Activated naive CD4-positive, alpha-beta T cell treated with anti-CD3 and anti-CD28 coated beads, Interleukin-2, amount 50 U/mL, for 24 hours (primary cell): ENCODE measurements at regions not wholly inside any gene's neighbourhood (a gene's known extent, or its start where the extent isn't known, plus 50 kb on each side); places are given as distances from the start of the nearest gene placed in this dataset.

Experiments
- H3K27ac Mint-ChIP-seq: one replicate; pipeline ENCODE4 v1.8.0; 2021; ENCODE audit warnings: mild to moderate bottlenecking, mixed read lengths
- H3K27me3 Mint-ChIP-seq: one replicate; pipeline ENCODE4 v1.8.0; 2021; ENCODE audit warnings: mixed read lengths
- H3K36me3 Mint-ChIP-seq: one replicate; pipeline ENCODE4 v1.8.0; 2021; ENCODE audit warnings: mixed read lengths
- H3K4me1 Mint-ChIP-seq: one replicate; pipeline ENCODE4 v1.8.0; 2021; ENCODE audit warnings: mixed read lengths
- H3K4me3 Mint-ChIP-seq: one replicate; pipeline ENCODE4 v1.8.0; 2021; ENCODE audit warnings: mild to moderate bottlenecking, mixed read lengths
- H3K9me3 Mint-ChIP-seq: one replicate; pipeline ENCODE4 v1.8.0; 2021; ENCODE audit warnings: mixed read lengths

DNA sequence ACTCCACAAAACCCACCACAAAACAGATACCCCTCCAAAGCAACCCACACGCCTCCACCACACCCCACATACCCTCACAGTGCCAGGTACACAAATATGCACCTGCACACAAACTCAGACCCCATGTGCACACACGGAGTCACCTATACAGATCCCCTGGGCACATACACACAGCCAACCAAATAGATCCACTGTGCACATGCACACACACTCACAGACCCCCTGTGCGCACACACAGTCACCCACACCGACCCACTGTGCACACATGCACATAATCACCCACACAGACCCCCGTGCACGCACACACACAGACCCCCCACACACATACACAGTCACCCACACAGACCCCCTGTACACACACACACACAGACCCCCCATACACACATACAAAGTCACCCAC lies 107.8 kb downstream of the HSPH1 start:
- Mint-ChIP-seq H3K27me3 (no peaks in the 10 kb centered on the region), H3K36me3 (no peaks in the 10 kb centered on the region), H3K27ac (no peak overlapping the region), H3K4me1 (no peaks in the 10 kb centered on the region), H3K9me3 (no peaks in the 10 kb centered on the region), H3K4me3 (no peak overlapping the region)

DNA sequence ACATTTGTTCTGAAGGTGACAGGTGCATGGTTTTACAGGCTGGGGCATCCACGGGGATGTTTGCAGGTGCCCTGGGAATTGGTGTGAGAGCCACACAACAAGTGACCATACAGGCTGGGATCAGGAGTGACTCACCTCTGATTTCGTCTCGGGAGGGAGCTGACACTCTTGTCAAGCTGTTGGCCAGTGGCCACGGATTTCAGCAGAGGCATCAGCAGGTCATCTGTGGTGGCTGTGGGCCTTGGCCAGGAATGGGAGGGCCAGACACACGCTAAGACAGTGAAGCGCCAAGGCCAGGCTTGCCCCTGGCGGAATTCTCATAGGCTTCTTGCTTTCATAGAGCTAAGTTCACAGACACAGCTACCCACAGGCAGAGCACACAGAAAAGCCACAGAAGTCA lies 108.6 kb downstream of the HSPH1 start:
- no peak overlapping the region for H3K4me3 Mint-ChIP-seq
- no peak overlapping the region for H3K27ac Mint-ChIP-seq
- H3K27me3 Mint-ChIP-seq = no peaks in the 10 kb centered on the region
- no peaks in the 10 kb centered on the region for H3K4me1 Mint-ChIP-seq
- H3K36me3 Mint-ChIP-seq = no peaks in the 10 kb centered on the region
- H3K9me3 Mint-ChIP-seq = no peaks in the 10 kb centered on the region

DNA sequence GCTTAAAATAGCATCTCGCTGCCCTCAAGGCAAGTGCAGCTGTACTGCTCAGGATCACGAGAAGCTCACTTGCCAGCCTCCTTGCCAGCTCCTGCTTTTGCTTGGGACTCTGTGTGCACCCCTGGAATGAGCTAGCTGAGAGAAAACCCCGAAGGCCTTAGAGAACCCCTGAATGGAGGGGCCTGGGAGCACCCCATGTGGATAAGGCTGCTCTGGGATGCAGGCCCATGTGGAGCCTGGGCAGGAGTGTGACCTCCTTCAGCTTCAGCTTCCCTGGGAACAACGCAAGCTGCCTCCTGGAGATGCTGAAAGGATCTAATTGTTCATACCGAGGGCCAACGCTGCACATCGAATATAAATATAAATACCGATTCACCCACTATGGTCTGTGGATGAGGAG lies 109.2 kb downstream of the HSPH1 start:
- Mint-ChIP-seq H3K4me3 (no peak overlapping the region), H3K36me3 (no peaks in the 10 kb centered on the region), H3K27ac (no peak overlapping the region), H3K9me3 (no peaks in the 10 kb centered on the region), H3K4me1 (no peaks in the 10 kb centered on the region), H3K27me3 (no peaks in the 10 kb centered on the region)

DNA sequence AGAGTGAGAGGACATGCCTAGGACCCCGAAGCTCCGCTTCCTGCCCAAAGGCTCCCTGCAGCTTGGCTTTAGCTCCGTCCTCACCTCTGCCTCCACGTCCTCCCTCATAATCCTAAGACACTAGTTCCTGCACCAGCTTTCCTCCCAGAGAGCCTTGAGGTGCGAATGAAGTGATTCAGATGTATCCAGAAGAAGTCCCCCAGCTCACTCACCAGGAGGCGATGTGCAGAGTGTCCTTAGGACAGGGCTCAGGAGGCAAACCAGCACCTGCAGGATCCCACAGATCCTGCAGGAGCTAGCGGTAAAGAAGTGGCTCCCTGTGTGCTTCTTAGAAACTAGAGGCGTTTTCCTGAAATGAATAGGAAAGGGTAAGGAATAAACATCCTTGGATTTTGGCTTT lies 109.7 kb downstream of the HSPH1 start:
- no peaks in the 10 kb centered on the region for H3K36me3 Mint-ChIP-seq
- H3K4me3 Mint-ChIP-seq = no peak overlapping the region
- H3K27me3 Mint-ChIP-seq = no peaks in the 10 kb centered on the region
- H3K27ac Mint-ChIP-seq = no peak overlapping the region
- no peaks in the 10 kb centered on the region for H3K9me3 Mint-ChIP-seq
- no peaks in the 10 kb centered on the region for H3K4me1 Mint-ChIP-seq

DNA sequence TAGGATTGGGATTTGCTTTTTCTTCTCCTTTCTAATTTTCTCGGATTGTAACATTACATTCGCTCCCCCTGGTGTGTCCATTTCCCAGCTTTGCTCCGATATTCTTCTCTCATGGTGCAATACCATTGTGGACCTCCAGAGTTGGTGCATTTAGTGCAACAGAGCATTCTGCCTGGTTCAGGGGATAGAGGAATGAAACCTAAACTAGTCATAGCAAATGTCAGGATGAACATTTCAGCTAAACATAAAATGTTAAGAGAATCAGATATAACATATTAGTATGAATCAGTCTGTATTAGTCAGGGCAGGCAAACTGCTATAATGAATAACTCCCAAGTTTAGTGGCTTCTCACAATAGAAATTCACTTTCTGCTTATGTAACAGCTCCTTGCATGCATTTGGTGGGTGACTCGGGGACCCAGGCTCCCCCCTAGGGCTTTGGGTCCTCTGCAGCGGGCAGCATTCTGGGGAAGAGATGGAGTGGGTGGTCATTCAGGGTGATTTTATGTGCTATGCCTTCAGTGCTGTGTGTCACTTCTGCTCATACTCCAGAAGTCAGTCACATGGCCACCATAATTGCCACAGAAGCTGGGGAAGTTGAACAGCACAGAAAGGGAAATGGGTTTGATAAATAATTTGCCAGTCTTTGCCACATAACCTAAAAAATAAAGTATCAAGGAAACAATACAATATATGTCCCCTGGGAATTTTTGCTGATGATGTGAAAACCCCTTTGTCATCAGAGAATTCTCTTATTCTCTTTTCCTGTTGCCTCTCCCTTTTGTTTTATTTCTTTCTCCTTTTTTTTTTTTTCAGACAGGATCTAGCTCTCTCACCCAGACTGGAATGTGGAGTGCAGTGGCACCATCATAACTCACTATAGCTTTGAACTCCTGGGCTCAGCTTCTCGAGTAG lies 111.0 kb downstream of the HSPH1 start:
- Mint-ChIP-seq H3K27ac (no peak overlapping the region), H3K27me3 (no peaks in the 10 kb centered on the region), H3K4me1 (peaks cover 7% of the 10 kb centered on the region), H3K36me3 (no peaks in the 10 kb centered on the region), H3K4me3 (no peak overlapping the region), H3K9me3 (no peaks in the 10 kb centered on the region)

DNA sequence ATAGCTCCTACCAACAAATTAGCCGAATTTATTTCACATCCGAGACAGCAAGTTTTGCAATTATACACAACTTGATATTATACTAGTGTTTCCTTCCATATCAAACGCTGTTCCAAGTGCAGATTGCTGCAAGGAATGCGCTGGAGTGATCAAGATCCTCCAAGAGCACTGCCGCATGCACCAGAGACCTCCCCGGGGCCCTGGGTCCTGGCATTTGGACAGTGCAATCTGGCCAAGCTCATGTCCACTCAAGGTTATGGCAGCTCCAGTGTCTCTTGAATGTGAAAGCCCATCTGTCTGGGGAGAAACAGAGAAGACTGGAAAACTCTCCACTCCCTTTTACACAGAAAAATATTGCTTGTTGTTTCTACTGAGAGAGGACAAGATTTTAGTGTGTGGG lies 111.9 kb downstream of the HSPH1 start:
- H3K4me3 Mint-ChIP-seq = no peak overlapping the region
- no peak overlapping the region for H3K27ac Mint-ChIP-seq
- H3K4me1 Mint-ChIP-seq = peaks cover 16% of the 10 kb centered on the region
- H3K9me3 Mint-ChIP-seq = no peaks in the 10 kb centered on the region
- no peaks in the 10 kb centered on the region for H3K27me3 Mint-ChIP-seq
- H3K36me3 Mint-ChIP-seq = no peaks in the 10 kb centered on the region

DNA sequence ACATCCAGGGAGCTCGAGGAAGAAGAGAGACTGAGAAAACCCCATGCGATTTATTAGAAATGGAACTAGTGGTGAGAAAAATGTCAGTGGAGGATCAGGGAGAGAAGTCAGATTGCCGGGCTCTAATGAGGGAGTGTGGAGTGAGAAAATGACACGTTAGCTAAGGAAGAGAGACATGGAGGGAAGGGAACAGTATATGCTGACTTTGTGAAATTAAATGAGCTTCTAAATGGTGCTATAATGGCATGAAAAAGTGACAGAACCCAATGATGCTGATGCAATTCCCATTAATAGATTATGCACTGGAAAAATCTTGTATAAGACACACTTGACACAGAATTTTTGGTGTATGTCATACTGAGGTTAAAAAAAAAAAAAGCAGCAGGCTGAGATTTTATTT lies 112.6 kb downstream of the HSPH1 start:
- Mint-ChIP-seq H3K4me1 (peaks cover 24% of the 10 kb centered on the region), H3K9me3 (no peaks in the 10 kb centered on the region), H3K4me3 (no peak overlapping the region), H3K27ac (no peak overlapping the region), H3K27me3 (no peaks in the 10 kb centered on the region), H3K36me3 (no peaks in the 10 kb centered on the region)

DNA sequence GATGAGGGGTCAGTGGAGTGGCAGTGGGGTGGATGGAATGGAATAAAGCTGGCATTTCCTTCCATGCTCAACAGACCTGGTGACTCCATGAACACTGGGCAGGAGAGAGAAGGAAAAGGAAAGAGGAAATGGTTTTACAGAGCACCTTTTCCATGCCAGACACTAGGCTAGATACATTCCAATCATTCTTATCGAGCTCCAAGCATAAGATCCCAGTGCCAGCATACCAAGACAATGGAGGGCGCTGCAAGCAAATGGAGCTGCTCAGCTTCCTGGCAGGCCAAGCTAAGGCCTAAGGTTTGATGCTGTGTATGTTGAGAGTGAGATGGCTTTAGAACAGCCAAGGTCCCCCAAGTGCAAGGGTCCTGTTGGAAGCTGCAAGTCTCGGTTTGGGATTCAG lies 113.2 kb downstream of the HSPH1 start:
- H3K27ac Mint-ChIP-seq = no peak overlapping the region
- no peaks in the 10 kb centered on the region for H3K36me3 Mint-ChIP-seq
- no peak overlapping the region for H3K4me3 Mint-ChIP-seq
- no peaks in the 10 kb centered on the region for H3K9me3 Mint-ChIP-seq
- H3K4me1 Mint-ChIP-seq = peaks cover 24% of the 10 kb centered on the region
- H3K27me3 Mint-ChIP-seq = no peaks in the 10 kb centered on the region

DNA sequence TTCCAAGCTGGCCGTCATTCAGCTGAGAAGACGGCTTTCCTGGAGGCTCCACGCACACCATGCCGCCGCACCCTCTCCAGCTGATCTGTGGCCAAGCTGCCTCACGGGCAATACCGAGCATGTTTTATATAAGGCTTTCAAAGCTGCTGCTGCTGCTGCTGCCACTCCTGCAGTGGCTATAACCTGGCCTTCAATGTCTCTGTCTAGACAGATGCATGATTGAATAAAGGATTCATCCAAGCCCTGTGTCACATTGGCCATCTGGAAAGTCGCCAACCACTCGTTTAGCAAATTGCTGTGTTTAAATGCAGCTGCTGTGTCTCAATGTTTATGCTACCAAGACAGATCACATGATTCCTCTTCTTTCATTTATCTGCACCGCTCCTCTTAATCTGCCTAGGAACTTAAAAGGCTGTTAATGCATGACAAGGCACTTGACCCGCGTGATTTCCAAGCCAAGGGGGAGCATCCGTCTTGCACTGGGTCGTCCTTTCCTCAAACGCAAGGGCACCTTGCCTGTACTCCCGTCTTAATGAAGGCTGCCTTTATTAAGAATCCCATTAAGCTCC lies 114.3 kb downstream of the TEX26 start:
- no peaks in the 10 kb centered on the region for H3K9me3 Mint-ChIP-seq
- no peaks in the 10 kb centered on the region for H3K27me3 Mint-ChIP-seq
- H3K4me3 Mint-ChIP-seq = no peak overlapping the region
- H3K4me1 Mint-ChIP-seq = peaks cover 32% of the 10 kb centered on the region
- H3K36me3 Mint-ChIP-seq = no peaks in the 10 kb centered on the region
- H3K27ac Mint-ChIP-seq = no peak overlapping the region

DNA sequence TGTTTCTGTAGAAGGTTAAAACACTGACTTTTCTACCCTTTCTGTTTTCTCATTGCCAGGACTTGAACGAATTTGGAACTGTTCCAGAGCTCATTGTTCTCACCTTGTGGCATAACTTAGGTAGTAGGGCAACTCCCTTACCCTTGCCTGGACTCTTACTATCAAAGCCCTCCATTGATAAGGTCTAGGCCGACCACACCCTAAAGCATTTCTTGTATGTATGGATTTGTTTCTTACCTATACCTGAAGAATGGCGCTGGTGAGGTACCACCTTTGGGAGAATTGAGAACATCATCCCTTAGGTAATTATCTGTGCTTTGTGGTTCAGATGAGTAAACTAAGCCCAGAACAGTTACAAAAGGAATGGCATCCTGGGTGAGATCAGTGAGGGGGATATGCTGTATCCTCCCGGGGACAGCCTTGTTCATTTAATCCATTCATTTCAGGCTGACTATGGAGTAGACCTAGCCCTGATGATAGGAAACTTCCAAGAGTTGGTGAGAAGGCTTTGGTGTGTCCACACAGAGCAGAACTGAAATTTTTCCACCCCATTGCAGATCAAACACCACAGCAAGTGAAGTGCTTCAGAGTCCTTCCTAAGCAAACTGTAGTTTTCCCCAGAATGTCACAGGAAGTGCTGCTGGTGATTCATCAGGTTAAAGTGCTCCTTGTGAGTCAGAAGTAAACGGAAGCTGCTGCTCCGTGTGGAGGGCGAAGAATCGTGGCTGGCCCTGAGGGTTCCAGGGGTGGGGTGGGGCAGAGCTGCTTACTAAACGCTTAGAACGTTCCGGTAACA lies 113.0 kb downstream of the TEX26 start:
- H3K27ac Mint-ChIP-seq = peak overlapping the region; percentile 90
- peak overlapping the region; percentile 75 for H3K4me3 Mint-ChIP-seq
- H3K36me3 Mint-ChIP-seq = no peaks in the 10 kb centered on the region
- H3K27me3 Mint-ChIP-seq = no peaks in the 10 kb centered on the region
- no peaks in the 10 kb centered on the region for H3K9me3 Mint-ChIP-seq
- peaks cover 32% of the 10 kb centered on the region for H3K4me1 Mint-ChIP-seq

DNA sequence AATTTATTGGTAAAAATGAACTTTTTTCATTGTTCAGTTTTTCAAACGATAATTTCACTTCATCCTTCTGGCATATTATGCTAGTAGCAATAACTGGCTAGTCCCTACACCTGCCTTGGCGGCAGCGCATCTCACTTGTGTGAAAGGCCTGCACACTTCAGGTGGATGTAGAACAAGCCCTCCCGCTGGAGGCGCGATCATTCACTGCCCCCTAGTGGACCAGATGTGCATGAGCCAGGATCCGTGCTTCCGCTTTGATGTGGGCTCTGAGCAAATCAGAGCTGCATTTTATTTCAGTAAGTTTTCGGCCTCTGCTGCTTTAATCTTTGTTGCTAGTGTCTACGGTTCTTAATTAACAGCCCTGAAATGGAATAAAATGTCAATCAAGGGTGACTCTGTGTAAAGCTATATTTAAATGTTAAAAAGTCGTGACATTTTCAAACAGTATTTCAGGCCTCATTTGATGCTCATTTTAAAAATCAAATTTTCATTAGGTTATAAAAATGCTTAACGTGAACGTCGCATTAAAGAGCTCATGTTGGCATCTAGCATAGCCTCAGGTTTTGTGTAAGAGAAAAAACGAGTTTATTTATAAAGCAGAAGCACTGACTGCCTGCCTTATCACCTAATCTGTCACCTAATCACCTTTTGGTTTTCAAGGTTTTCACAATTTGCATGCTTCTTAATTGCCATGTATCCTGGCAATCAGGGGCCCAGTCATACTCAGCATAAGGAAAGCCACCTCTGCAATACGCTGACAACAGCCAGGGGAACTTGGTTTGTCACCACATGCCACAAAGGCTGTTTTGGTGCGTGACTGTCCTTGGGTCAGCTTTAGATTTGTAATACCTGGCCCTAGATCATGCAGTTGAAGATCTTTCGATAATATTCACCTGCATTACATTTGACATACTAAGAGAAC lies 112.2 kb downstream of the TEX26 start:
- H3K4me1 Mint-ChIP-seq = peaks cover 40% of the 10 kb centered on the region

DNA sequence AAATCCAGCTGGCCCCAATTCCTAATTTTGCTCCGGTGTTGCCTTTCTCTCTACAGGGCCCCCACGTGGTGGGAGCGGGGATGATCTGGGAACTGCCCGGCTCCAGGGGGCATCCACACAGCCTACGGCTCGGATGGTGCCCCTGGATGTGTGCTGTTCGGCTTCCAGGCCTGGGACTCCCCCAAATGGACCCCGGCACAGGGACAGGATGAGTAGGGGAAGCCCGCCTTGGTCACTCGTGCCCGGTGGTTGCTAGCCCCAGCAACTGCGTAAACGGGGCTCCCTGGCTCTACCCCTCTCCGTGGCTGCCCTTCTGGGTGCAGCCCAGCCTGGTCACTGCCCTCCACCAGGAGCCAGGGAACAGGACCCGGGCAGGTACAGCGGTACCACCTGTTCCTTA lies 111.5 kb downstream of the TEX26 start:
- Mint-ChIP-seq H3K9me3 (no peaks in the 10 kb centered on the region), H3K27ac (no peak overlapping the region), H3K36me3 (no peaks in the 10 kb centered on the region), H3K4me3 (no peak overlapping the region), H3K27me3 (no peaks in the 10 kb centered on the region), H3K4me1 (peaks cover 47% of the 10 kb centered on the region)

More for the DNA sequence above, 112.2 kb downstream of the TEX26 start:
- H3K9me3 Mint-ChIP-seq = no peaks in the 10 kb centered on the region
- H3K27me3 Mint-ChIP-seq = no peaks in the 10 kb centered on the region
- peak overlapping the region; percentile 43 for H3K4me3 Mint-ChIP-seq
- H3K36me3 Mint-ChIP-seq = no peaks in the 10 kb centered on the region
- peak overlapping the region; percentile 90 for H3K27ac Mint-ChIP-seq

DNA sequence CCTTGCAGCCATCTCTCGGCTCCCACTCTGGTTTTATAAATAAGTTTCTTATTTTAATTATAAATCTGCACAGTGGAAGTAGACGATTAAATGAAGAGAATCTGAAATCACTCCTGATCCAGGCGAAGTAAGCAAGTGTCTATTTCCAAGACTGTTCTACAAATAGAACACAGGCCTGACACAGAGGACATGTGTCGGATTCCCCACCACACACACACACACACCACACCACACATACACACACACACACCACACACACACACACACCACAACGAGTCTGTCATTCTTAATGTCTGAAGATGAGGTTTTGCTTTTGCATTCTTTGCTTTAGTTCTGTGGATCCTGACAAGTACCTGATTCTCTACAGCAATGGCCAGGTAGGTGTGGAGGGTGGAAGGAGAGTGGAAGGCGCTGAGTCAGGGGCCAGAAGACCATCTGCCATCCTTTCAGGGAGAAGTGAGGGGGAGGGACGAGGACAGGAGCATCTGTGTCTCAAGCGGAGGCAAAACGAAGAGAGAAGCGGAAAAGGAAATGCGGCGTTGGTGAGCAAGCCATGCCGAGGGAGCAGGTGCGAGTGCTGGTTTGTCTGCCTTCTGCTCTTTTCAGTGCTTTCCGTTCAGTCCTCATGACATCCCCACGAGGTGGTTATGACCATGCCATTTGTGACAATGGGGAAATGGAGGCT lies 110.2 kb downstream of the TEX26 start:
- H3K9me3 Mint-ChIP-seq = no peaks in the 10 kb centered on the region
- no peaks in the 10 kb centered on the region for H3K36me3 Mint-ChIP-seq
- H3K27ac Mint-ChIP-seq = peak overlapping the region; percentile 44
- H3K27me3 Mint-ChIP-seq = no peaks in the 10 kb centered on the region
- peaks cover 57% of the 10 kb centered on the region for H3K4me1 Mint-ChIP-seq
- H3K4me3 Mint-ChIP-seq = no peak overlapping the region

DNA sequence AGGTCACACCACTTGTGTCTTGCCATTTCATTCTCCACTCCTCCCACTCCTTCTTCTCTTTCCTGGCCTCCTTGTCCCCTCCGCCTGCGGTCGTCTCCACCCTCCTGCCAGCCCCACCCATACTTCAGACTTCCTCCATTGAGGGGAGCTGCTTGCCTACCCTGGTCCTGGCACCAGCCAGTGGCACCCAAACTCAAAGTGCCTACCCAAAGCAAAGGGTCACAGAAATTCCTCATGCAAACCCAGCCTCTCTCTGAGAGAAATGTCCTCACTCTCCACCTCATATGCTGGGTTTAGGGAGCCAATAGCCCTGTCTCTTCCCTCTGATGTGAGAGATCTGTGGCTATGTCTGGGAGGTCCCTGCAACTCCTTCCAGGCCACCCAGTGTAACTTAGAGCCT lies 109.6 kb downstream of the TEX26 start:
- Mint-ChIP-seq H3K36me3 (no peaks in the 10 kb centered on the region), H3K27me3 (no peaks in the 10 kb centered on the region), H3K27ac (no peak overlapping the region), H3K4me3 (no peak overlapping the region), H3K4me1 (peaks cover 57% of the 10 kb centered on the region), H3K9me3 (no peaks in the 10 kb centered on the region)
